H1 (cell line): ENCODE measurements at regions not wholly inside any gene's neighbourhood (a gene's known extent, or its start where the extent isn't known, plus 50 kb on each side); places are given as distances from the start of the nearest gene placed in this dataset.

ENCODE experiments used
- CTCF ChIA-PET: fragments of 300-600 bp; sonication (Branson Sonifier 250); formaldehyde crosslinking; loops from one replicate; lab custom pipeline; 2021; ENCODE audit not compliant: partially characterized antibody; lab: Charles Lee
- POLR2A ChIA-PET: fragments of 300-600 bp; sonication (Branson Sonifier 250); formaldehyde crosslinking; loops from one replicate; lab custom pipeline; 2021; ENCODE audit warnings: inconsistent platforms; ENCODE audit not compliant: partially characterized antibody; lab: Charles Lee
- DNase-seq, 2 experiments: peaks; one replicate each; pipeline versions ENCODE4 v3.0.0 to v3.0.0-alpha.2; 2010 to 2022; ENCODE audit warnings: low spot score in 2 of 2, low read depth in 1 of 2, mixed read lengths in 1 of 2
- FAIRE-seq: peaks from 2 replicates; lab custom pipeline; 2011; peaks lifted over from hg19 to GRCh38; lab: Jason Lieb, UNC
- H2AFZ ChIP-seq: 2 replicates; pipeline ENCODE4 v1.8.1; 2012; ENCODE audit warnings: low read length, inconsistent platforms
- H2AK5ac ChIP-seq: 2 replicates; pipeline ENCODE4 v1.6.1; 2013; ENCODE audit warnings: low read depth, low read length
- H2BK120ac ChIP-seq: replicated peaks from 2 replicates; pipeline ENCODE3; 2013; ENCODE audit warnings: low read depth, low read length, inconsistent platforms
- H2BK12ac ChIP-seq: 2 replicates; pipeline ENCODE4 v1.6.1; 2013; ENCODE audit warnings: low read depth, low read length
- H2BK15ac ChIP-seq: 2 replicates; pipeline ENCODE4 v1.6.1; 2013; ENCODE audit warnings: low read length
- H2BK20ac ChIP-seq: 2 replicates; pipeline ENCODE4 v1.6.1; 2013; ENCODE audit warnings: low read length
- H2BK5ac ChIP-seq: 2 replicates; pipeline ENCODE4 v1.6.1; 2013; ENCODE audit warnings: low read depth, low read length
- H3K14ac ChIP-seq: 2 replicates; pipeline ENCODE4 v1.6.1; 2013; ENCODE audit warnings: inconsistent platforms; ENCODE audit not compliant: insufficient read length
- H3K18ac ChIP-seq: 2 replicates; pipeline ENCODE4 v1.6.1; 2013; ENCODE audit warnings: low read length; ENCODE audit errors: extremely low read depth
- H3K23ac ChIP-seq: 2 replicates; pipeline ENCODE4 v1.6.1; 2013; ENCODE audit warnings: inconsistent platforms; ENCODE audit not compliant: insufficient read length
- H3K23me2 ChIP-seq: 2 replicates; pipeline ENCODE4 v1.6.1; 2013; ENCODE audit warnings: low read depth, low read length
- H3K27ac ChIP-seq: 2 replicates; pipeline ENCODE4 v1.6.1; 2011; ENCODE audit warnings: low read depth, low read length, inconsistent platforms
- H3K27me3 ChIP-seq, 4 experiments: replicated peaks in 1 of 4; 1 replicate in 1 of 4; 2 replicates in 3 of 4; pipeline versions ENCODE4 v1.6.1 to v1.8.1; 2011 to 2013; ENCODE audit warnings: low read length in 3 of 4, mild to moderate bottlenecking in 3 of 4, inconsistent platforms in 2 of 4, mixed read lengths in 2 of 4, moderate library complexity in 1 of 4; ENCODE audit not compliant: control insufficient read depth in 3 of 4, insufficient read depth in 3 of 4; ENCODE audit errors: extremely low read depth in 1 of 4
- H3K36me3 ChIP-seq, 4 experiments: 2 replicates each; pipeline versions ENCODE4 v1.6.1 to v1.8.1; 2011 to 2013; ENCODE audit warnings: mild to moderate bottlenecking in 4 of 4, low read length in 3 of 4, moderate library complexity in 2 of 4, control low read depth in 1 of 4, inconsistent platforms in 1 of 4; ENCODE audit not compliant: insufficient read depth in 4 of 4, control insufficient read depth in 2 of 4
- H3K4ac ChIP-seq: replicated peaks from 2 replicates; pipeline ENCODE3; 2013; ENCODE audit warnings: low read length, low read depth, mixed read lengths, inconsistent platforms; ENCODE audit not compliant: insufficient read length
- H3K4me1 ChIP-seq, 4 experiments: replicated peaks in 1 of 4; 1 replicate in 1 of 4; 2 replicates in 3 of 4; pipeline versions ENCODE4 v1.6.1 to v1.8.1; 2011 to 2013; ENCODE audit warnings: low read length in 3 of 4, inconsistent platforms in 2 of 4, mixed read lengths in 1 of 4; ENCODE audit not compliant: insufficient read depth in 4 of 4, control insufficient read depth in 3 of 4
- H3K4me2 ChIP-seq, 2 experiments: 2 replicates each; pipeline versions ENCODE4 v1.6.1 to v1.8.1; 2011 to 2013; ENCODE audit warnings: low read depth in 2 of 2, low read length in 2 of 2, control low read depth in 1 of 2, inconsistent platforms in 1 of 2, mild to moderate bottlenecking in 1 of 2; ENCODE audit not compliant: insufficient read depth in 1 of 2
- H3K4me3 ChIP-seq, 4 experiments: fragments of 200-600, 300-600 bp in 1 of 4; sonication (generic), shearing (Covaris generic), sonication (Bioruptor Twin) in 1 of 4; 2 replicates each; pipeline versions ENCODE4 v1.5.1 to v1.8.1; 2011 to 2016; ENCODE audit warnings: low read length in 4 of 4, low read depth in 3 of 4, control low read depth in 2 of 4, inconsistent platforms in 2 of 4, mild to moderate bottlenecking in 2 of 4, mixed read lengths in 1 of 4, moderate library complexity in 1 of 4; ENCODE audit not compliant: insufficient read depth in 2 of 4; ENCODE audit errors: extremely low read depth in 1 of 4
- H3K56ac ChIP-seq: replicated peaks from 2 replicates; pipeline ENCODE3; 2013; ENCODE audit warnings: low read depth, mild to moderate bottlenecking, mixed read lengths, low read length, inconsistent platforms; ENCODE audit not compliant: insufficient read length
- H3K79me1 ChIP-seq: 2 replicates; pipeline ENCODE4 v1.6.1; 2013; ENCODE audit warnings: low read depth, low read length, control low read depth
- H3K79me2 ChIP-seq, 2 experiments: 2 replicates each; pipeline versions ENCODE4 v1.6.1 to v1.8.1; 2012 to 2013; ENCODE audit warnings: low read length in 2 of 2, mild to moderate bottlenecking in 2 of 2, inconsistent platforms in 1 of 2; ENCODE audit not compliant: insufficient read depth in 2 of 2, control insufficient read depth in 1 of 2
- H3K9ac ChIP-seq, 4 experiments: replicated peaks in 1 of 4; 1 replicate in 1 of 4; 2 replicates in 3 of 4; pipeline versions ENCODE4 v1.6.1 to v1.8.1; 2011 to 2013; ENCODE audit warnings: low read depth in 3 of 4, low read length in 3 of 4, control low read depth in 2 of 4, mild to moderate bottlenecking in 2 of 4, moderate library complexity in 2 of 4, inconsistent platforms in 1 of 4; ENCODE audit errors: extremely low read depth in 1 of 4
- H3K9me3 ChIP-seq, 2 experiments: 2 replicates each; pipeline versions ENCODE4 v1.6.1 to v1.8.1; 2012 to 2013; ENCODE audit warnings: mild to moderate bottlenecking in 2 of 2, moderate library complexity in 2 of 2, control low read depth in 1 of 2, inconsistent platforms in 1 of 2, low read depth in 1 of 2, low read length in 1 of 2, mixed read lengths in 1 of 2; ENCODE audit not compliant: insufficient read depth in 2 of 2
- H4K20me1 ChIP-seq, 2 experiments: replicated peaks in 1 of 2; 2 replicates each; pipeline versions ENCODE3 to v1.8.1; 2011 to 2013; ENCODE audit warnings: inconsistent platforms in 2 of 2, low read length in 2 of 2, mild to moderate bottlenecking in 1 of 2; ENCODE audit not compliant: insufficient read depth in 2 of 2, control insufficient read depth in 1 of 2
- H4K5ac ChIP-seq: 2 replicates; pipeline ENCODE4 v1.6.1; 2013; ENCODE audit warnings: low read length, low read depth, mixed read lengths, inconsistent platforms; ENCODE audit not compliant: insufficient read length
- H4K8ac ChIP-seq: 2 replicates; pipeline ENCODE4 v1.8.0; 2013; ENCODE audit warnings: mild to moderate bottlenecking, moderate library complexity, low read length, inconsistent platforms; ENCODE audit not compliant: insufficient read depth; ENCODE audit errors: extremely low read depth
- H4K91ac ChIP-seq: replicated peaks from 2 replicates; pipeline ENCODE3; 2013; ENCODE audit warnings: low read length, mixed read lengths, inconsistent platforms; ENCODE audit not compliant: insufficient read length
- HDAC2 ChIP-seq, 2 experiments: fragments of 300-600 bp in 1 of 2; sonication (generic) in 1 of 2; IDR thresholded peaks; 2 replicates each; pipeline ENCODE4 v1.6.1; 2011 to 2012; ENCODE audit warnings: low read depth in 2 of 2, low read length in 2 of 2, mild to moderate bottlenecking in 2 of 2, moderate library complexity in 2 of 2, borderline replicate concordance in 1 of 2, inconsistent platforms in 1 of 2
- NRF1 ChIP-seq: IDR thresholded peaks from 2 replicates; pipeline ENCODE4 v1.6.1; 2011; ENCODE audit warnings: mild to moderate bottlenecking, low read depth, low read length, improper control_type of control experiment
- SAP30 ChIP-seq: fragments of 300-600 bp; sonication (generic); IDR thresholded peaks from 2 replicates; pipeline ENCODE4 v1.7.1; 2012; ENCODE audit warnings: low read length, moderate library complexity, mild to moderate bottlenecking, inconsistent platforms; ENCODE audit not compliant: insufficient read depth, insufficient replicate concordance
- SIN3A ChIP-seq, 2 experiments: IDR thresholded peaks in 1 of 2; conservative IDR thresholded peaks in 1 of 2; 2 replicates each; pipeline ENCODE4 v1.6.1; 2011 to 2012; ENCODE audit warnings: low read length in 2 of 2, improper control_type of control experiment in 1 of 2, low read depth in 1 of 2, mild to moderate bottlenecking in 1 of 2
- WGBS, 2 experiments: shearing (Covaris generic) in 1 of 2; methylation state at CpG; one replicate each; pipeline versions ENCODE4 v1.1.6 to v1.1.7; 2013 to 2015; ENCODE audit warnings: low lambda C conversion rate in 2 of 2, mixed read lengths in 2 of 2, inconsistent platforms in 1 of 2, low coverage in 1 of 2, missing lambda C conversion rate in 1 of 2; ENCODE audit not compliant: insufficient replicate concordance in 2 of 2, insufficient coverage in 1 of 2, insufficient read length in 1 of 2; ENCODE audit errors: extremely low coverage in 1 of 2, missing lambda C conversion rate in 1 of 2; 5-methylcytosine and 5-hydroxymethylcytosine counted together

- FAIRE-seq (no peak), DNase-seq (no peak)
- WGBS, 2 experiments: 86% methylated on average over 2 of the region's 2 CpGs; no CpG with 5 or more reads in 1 of the 2 experiments
- no peaks in the 10 kb centered on the region for H4K20me1 ChIP-seq
- no peak overlapping the region for H3K14ac ChIP-seq
- H3K79me1 ChIP-seq: no peaks in the 10 kb centered on the region
- H2BK12ac ChIP-seq: no peak overlapping the region
- ChIA-PET CTCF (interaction anchor here (1.0 kb wide), 1 partner anchor 10 kb away, joined by 3 read pairs; no protein-coding TSS in a partner anchor), POLR2A (no interaction called here)
- H2BK20ac ChIP-seq: no peak overlapping the region
- no peak overlapping the region for H2BK5ac ChIP-seq
- H2BK15ac ChIP-seq: no peak overlapping the region
- H3K4me2 ChIP-seq: no peak overlapping the region
- no peaks in the 10 kb centered on the region for H3K9me3 ChIP-seq
- H2BK120ac ChIP-seq: no peak overlapping the region
- TF ChIP-seq NRF1 (no peak), HDAC2 (IDR thresholded peaks at IDR 0.05; ENCODE audit: borderline replicate concordance in 1 of 2, low read depth in 2 of 2, low read length in 2 of 2) (no peak), SAP30 (no peak), SIN3A (conservative IDR thresholded peaks at IDR 0.05 in 1 of 2, IDR thresholded peaks at IDR 0.05 in 1 of 2; ENCODE audit: low read depth in 1 of 2, low read length in 2 of 2) (no peak)
- H4K91ac ChIP-seq: no peak overlapping the region
- no peak overlapping the region for H3K9ac ChIP-seq
- H3K18ac ChIP-seq: no peak overlapping the region
- no peak overlapping the region for H3K56ac ChIP-seq
- H3K23ac ChIP-seq: no peak overlapping the region
- H3K4me1 ChIP-seq: no peaks in the 10 kb centered on the region
- no peaks in the 10 kb centered on the region for H3K79me2 ChIP-seq
- no peak overlapping the region for H3K4me3 ChIP-seq
- no peak overlapping the region for H2AFZ ChIP-seq
- H3K4ac ChIP-seq: no peak overlapping the region
- H3K27me3 ChIP-seq: no peaks in the 10 kb centered on the region
- H3K27ac ChIP-seq: no peak overlapping the region
- H4K5ac ChIP-seq: no peak overlapping the region
- no peaks in the 10 kb centered on the region for H3K23me2 ChIP-seq
- no peak overlapping the region for H2AK5ac ChIP-seq
- H3K36me3 ChIP-seq: no peaks in the 10 kb centered on the region
- H4K8ac ChIP-seq: no peak overlapping the region
These were observed 163.1 kb upstream of the IZUMO3 start for GRCh38 chr9:24708814-24709213.
